LNCaP clone FGC (cell line): ENCODE measurements at regions not wholly inside any gene's neighbourhood (a gene's known extent, or its start where the extent isn't known, plus 50 kb on each side); places are given as distances from the start of the nearest gene placed in this dataset.

Experiments
- DNase-seq: peaks from one replicate; pipeline ENCODE4 v3.0.0-alpha.2; 2011; ENCODE audit warnings: low read depth
- H3K4me3 ChIP-seq: 2 replicates; pipeline ENCODE4 v1.5.1; 2011; ENCODE audit warnings: mild to moderate bottlenecking, low read depth, low read length, control low read depth
- CTCF ChIP-seq: IDR thresholded peaks from 2 replicates; pipeline ENCODE4 v1.5.1; 2012; ENCODE audit warnings: mild to moderate bottlenecking; ENCODE audit not compliant: control insufficient read depth, insufficient read depth; ENCODE audit errors: extremely low read depth

- H3K4me3 ChIP-seq: no peak overlapping the region
- DNase-seq: no peak
- TF ChIP-seq CTCF: no peak
These were observed 970.3 kb upstream of the ARRDC3 start for GRCh38 chr5:92353107-92354030.

- no peak for TF ChIP-seq CTCF
- no peak for DNase-seq
- H3K4me3 ChIP-seq: no peak overlapping the region
These were observed 954.7 kb upstream of the ARRDC3 start for GRCh38 chr5:92337772-92338234.

- H3K4me3 ChIP-seq: no peak overlapping the region
- no peak for DNase-seq
- no peak for TF ChIP-seq CTCF
These were observed 948.9 kb upstream of the ARRDC3 start for GRCh38 chr5:92332039-92332438.

GRCh38 chr5:92330365-92330764 is 947.2 kb upstream of the ARRDC3 start:
- DNase-seq: no peak
- TF ChIP-seq CTCF: no peak

GRCh38 chr5:92329759-92330158 is 946.6 kb upstream of the ARRDC3 start:
- H3K4me3 ChIP-seq: no peak overlapping the region
- TF ChIP-seq CTCF: no peak
- DNase-seq: no peak

More at GRCh38 chr5:92330365-92330764, 947.2 kb upstream of the ARRDC3 start:
- H3K4me3 ChIP-seq: no peak overlapping the region

GRCh38 chr5:92328584-92329259 is 945.6 kb upstream of the ARRDC3 start:
- DNase-seq: no peak
- H3K4me3 ChIP-seq: no peak overlapping the region
- no peak for TF ChIP-seq CTCF
